H9 (cell line): ENCODE measurements at regions not wholly inside any gene's neighbourhood (a gene's known extent, or its start where the extent isn't known, plus 50 kb on each side); places are given as distances from the start of the nearest gene placed in this dataset.

Source experiments
- DNase-seq: peaks from one replicate; pipeline ENCODE4 v3.0.0-alpha.2; 2017
- H2AFZ ChIP-seq: one replicate; pipeline ENCODE4 v1.6.1; 2013; ENCODE audit warnings: mild to moderate bottlenecking, low read length, control low read depth, moderate library complexity
- H2AK5ac ChIP-seq: 2 replicates; pipeline ENCODE4 v1.6.1; 2013; ENCODE audit warnings: low read length, control low read depth, mixed read lengths; ENCODE audit not compliant: insufficient read length
- H2BK120ac ChIP-seq: one replicate; pipeline ENCODE4 v1.6.1; 2013; ENCODE audit warnings: low read depth, mild to moderate bottlenecking, low read length, control low read depth, inconsistent platforms; ENCODE audit not compliant: poor library complexity, severe bottlenecking
- H2BK12ac ChIP-seq: 2 replicates; pipeline ENCODE4 v1.6.1; 2013; ENCODE audit warnings: low read length, control low read depth, mixed read lengths, low read depth; ENCODE audit not compliant: insufficient read length
- H2BK15ac ChIP-seq: 2 replicates; pipeline ENCODE4 v1.6.1; 2013; ENCODE audit warnings: low read depth, low read length, control low read depth
- H2BK20ac ChIP-seq: one replicate; pipeline ENCODE4 v1.6.1; 2013; ENCODE audit warnings: low read depth, mild to moderate bottlenecking, low read length, control low read depth, inconsistent platforms; ENCODE audit not compliant: poor library complexity, severe bottlenecking
- H2BK5ac ChIP-seq: 2 replicates; pipeline ENCODE4 v1.6.1; 2013; ENCODE audit warnings: low read length, control low read depth, mixed read lengths; ENCODE audit not compliant: insufficient read length
- H3K14ac ChIP-seq: 2 replicates; pipeline ENCODE4 v1.6.1; 2013; ENCODE audit warnings: low read length, control low read depth; ENCODE audit not compliant: insufficient read depth
- H3K18ac ChIP-seq: 2 replicates; pipeline ENCODE4 v1.6.1; 2013; ENCODE audit warnings: low read depth, mild to moderate bottlenecking, mixed read lengths, low read length, control low read depth; ENCODE audit not compliant: insufficient read length
- H3K23ac ChIP-seq: 2 replicates; pipeline ENCODE4 v1.6.1; 2013; ENCODE audit warnings: low read length, control low read depth, mixed read lengths, low read depth; ENCODE audit not compliant: insufficient read length
- H3K23me2 ChIP-seq: 2 replicates; pipeline ENCODE4 v1.6.1; 2013; ENCODE audit warnings: low read depth, mild to moderate bottlenecking, mixed read lengths, low read length, control low read depth; ENCODE audit not compliant: insufficient read length, poor library complexity, severe bottlenecking
- H3K27ac ChIP-seq: 2 replicates; pipeline ENCODE4 v1.5.1; 2013; ENCODE audit warnings: low read length, control low read depth, mixed read lengths, low read depth; ENCODE audit not compliant: insufficient read length
- H3K27me3 ChIP-seq: 2 replicates; pipeline ENCODE4 v1.6.1; 2013; ENCODE audit warnings: low read length, control low read depth, inconsistent platforms; ENCODE audit not compliant: insufficient read depth
- H3K4ac ChIP-seq: 2 replicates; pipeline ENCODE4 v1.6.1; 2013; ENCODE audit warnings: low read depth, mild to moderate bottlenecking, control low read depth, inconsistent platforms, low read length, moderate library complexity
- H3K4me1 ChIP-seq: 2 replicates; pipeline ENCODE4 v1.6.1; 2013; ENCODE audit warnings: low read length, control low read depth, inconsistent platforms; ENCODE audit not compliant: insufficient read depth
- H3K4me2 ChIP-seq: 2 replicates; pipeline ENCODE4 v1.6.1; 2013; ENCODE audit warnings: low read length, control low read depth, mixed read lengths; ENCODE audit not compliant: insufficient read length, insufficient read depth
- H3K56ac ChIP-seq: 2 replicates; pipeline ENCODE4 v1.6.1; 2013; ENCODE audit warnings: low read depth, mild to moderate bottlenecking, mixed read lengths, low read length, control low read depth; ENCODE audit not compliant: insufficient read length
- H3K79me1 ChIP-seq: 2 replicates; pipeline ENCODE4 v1.6.1; 2013; ENCODE audit warnings: low read depth, mild to moderate bottlenecking, moderate library complexity, low read length, control low read depth, inconsistent platforms; ENCODE audit not compliant: insufficient read depth, poor library complexity, severe bottlenecking
- H3K79me2 ChIP-seq: 2 replicates; pipeline ENCODE4 v1.6.1; 2013; ENCODE audit warnings: low read length, control low read depth, inconsistent platforms; ENCODE audit not compliant: insufficient read depth
- H3K9ac ChIP-seq: 2 replicates; pipeline ENCODE4 v1.6.1; 2013; ENCODE audit warnings: low read length, control low read depth, mixed read lengths; ENCODE audit not compliant: insufficient read length; ENCODE audit errors: extremely low read depth
- H3K9me3 ChIP-seq: one replicate; pipeline ENCODE4 v1.6.1; 2013; ENCODE audit warnings: low read depth, low read length, inconsistent platforms; ENCODE audit not compliant: control insufficient read depth
- H3T11ph ChIP-seq: one replicate; pipeline ENCODE4 v1.6.1; 2013; ENCODE audit warnings: mild to moderate bottlenecking, low read length, control low read depth, inconsistent platforms
- H4K20me1 ChIP-seq: one replicate; pipeline ENCODE4 v1.6.1; 2013; ENCODE audit not compliant: control insufficient read depth, insufficient read length, insufficient read depth
- H4K5ac ChIP-seq: 2 replicates; pipeline ENCODE4 v1.6.1; 2013; ENCODE audit warnings: low read depth, mild to moderate bottlenecking, mixed read lengths, low read length, control low read depth; ENCODE audit not compliant: insufficient read length
- H4K8ac ChIP-seq: replicated peaks from 2 replicates; pipeline ENCODE4 v1.6.1; 2013; ENCODE audit warnings: low read length, control low read depth, mixed read lengths, low read depth; ENCODE audit not compliant: insufficient read length
- H4K91ac ChIP-seq: 2 replicates; pipeline ENCODE4 v1.6.1; 2013; ENCODE audit warnings: low read depth, mild to moderate bottlenecking, moderate library complexity, mixed read lengths, low read length, control low read depth; ENCODE audit not compliant: insufficient read length
- H3K27ac Mint-ChIP-seq, 3 experiments: 2 replicates in 2 of 3; 3 replicates in 1 of 3; pipeline ENCODE4 v1.8.0; 2020 to 2021; ENCODE audit warnings: mixed read lengths in 3 of 3, mild to moderate bottlenecking in 1 of 3, moderate library complexity in 1 of 3
- H3K27me3 Mint-ChIP-seq: 2 replicates; pipeline ENCODE4 v1.8.0; 2021; ENCODE audit warnings: low read depth, mild to moderate bottlenecking, moderate library complexity, mixed read lengths
- H3K36me3 Mint-ChIP-seq, 3 experiments: 2 replicates in 2 of 3; 3 replicates in 1 of 3; pipeline ENCODE4 v1.8.0; 2020 to 2021; ENCODE audit warnings: low read depth in 3 of 3, mixed read lengths in 3 of 3; ENCODE audit not compliant: insufficient read depth in 1 of 3
- H3K4me1 Mint-ChIP-seq, 2 experiments: 2 replicates each; pipeline ENCODE4 v1.8.0; 2020; ENCODE audit warnings: mixed read lengths in 2 of 2
- H3K4me3 Mint-ChIP-seq, 2 experiments: 2 replicates in 1 of 2; 3 replicates in 1 of 2; pipeline ENCODE4 v1.8.0; 2020 to 2021; ENCODE audit warnings: mild to moderate bottlenecking in 2 of 2, mixed read lengths in 2 of 2, moderate library complexity in 1 of 2
- H3K9me3 Mint-ChIP-seq, 2 experiments: 2 replicates in 1 of 2; 3 replicates in 1 of 2; pipeline ENCODE4 v1.8.0; 2020; ENCODE audit warnings: mild to moderate bottlenecking in 2 of 2, mixed read lengths in 2 of 2, moderate library complexity in 1 of 2
- CTCF ChIP-seq: fragments of 200-600 bp; sonication (generic); conservative IDR thresholded peaks from 3 replicates; pipeline ENCODE4 v1.8.0; 2021; ENCODE audit warnings: antibody characterized with exemption, mild to moderate bottlenecking
- WGBS: extraction: QIAGEN DNeasy Blood & Tissue Kit; methylation state at CpG from one replicate; pipeline ENCODE4 v1.1.7; 2013; ENCODE audit warnings: missing lambda C conversion rate, low lambda C conversion rate, mixed read lengths; ENCODE audit not compliant: insufficient read length; ENCODE audit errors: extremely low coverage; 5-methylcytosine and 5-hydroxymethylcytosine counted together

GRCh38 chr16:8398548-8398947 lies 191.8 kb downstream of the TMEM114 start:
- DNase-seq = no peak
- Histone ChIP-seq H3K9me3 (no peaks in the 10 kb centered on the region), H3K56ac (no peak overlapping the region), H2AK5ac (no peak overlapping the region), H2BK15ac (no peak overlapping the region), H2AFZ (no peak overlapping the region), H3K4me1 (no peaks in the 10 kb centered on the region), H3K9ac (no peak overlapping the region), H3K27ac (no peak overlapping the region), H3K14ac (no peak overlapping the region), H4K5ac (no peak overlapping the region), H3K4ac (no peak overlapping the region), H3K79me2 (no peaks in the 10 kb centered on the region), H3T11ph (no peak overlapping the region), H3K18ac (no peak overlapping the region), H3K79me1 (no peaks in the 10 kb centered on the region), H2BK5ac (no peak overlapping the region), H2BK12ac (no peak overlapping the region), H3K23ac (no peak overlapping the region), H2BK120ac (no peak overlapping the region), H4K20me1 (no peaks in the 10 kb centered on the region), H3K23me2 (no peaks in the 10 kb centered on the region), H3K27me3 (no peaks in the 10 kb centered on the region), H2BK20ac (no peak overlapping the region), H4K91ac (no peak overlapping the region), H3K4me2 (no peak overlapping the region), H4K8ac (no peak overlapping the region)
- Mint-ChIP-seq H3K36me3 (no peaks in the 10 kb centered on the region), H3K4me3 (no peak overlapping the region), H3K27me3 (peaks cover 19% of the 10 kb centered on the region), H3K4me1 (no peaks in the 10 kb centered on the region; a peak in 1 of 4 replicates), H3K9me3 (no peaks in the 10 kb centered on the region), H3K27ac (no peak overlapping the region)
- TF ChIP-seq CTCF = no peak
- no CpG with 5 or more reads among the region's 2 CpGs for WGBS
